Right ventricle myocardium inferior (tissue), 1 donor: ENCODE measurements at regions not wholly inside any gene's neighbourhood (a gene's known extent, or its start where the extent isn't known, plus 50 kb on each side); places are given as distances from the start of the nearest gene placed in this dataset.

Source experiments
- ATAC-seq: fragments of 200-7000 bp; cut with Tn5 transposase; one replicate; pipeline ENCODE4 v1.9.1; 2020; ENCODE audit warnings: mild to moderate bottlenecking, moderate library complexity
- DNase-seq: peaks from one replicate; pipeline ENCODE4 v3.0.0; 2021; ENCODE audit errors: missing footprints
- intact Hi-C: fragments of 100-400 bp; cut with DNase I; formaldehyde crosslinking; loops from one replicate; pipeline ENCODE4 v1.11.0; 2022
- donor health status: DM: no; HTN: yes; CAD: no; lungs with severe emphysema.

GRCh38 chr16:64445649-64446048 lies 676.2 kb downstream of the CDH11 start:
- ATAC-seq (no peak), DNase-seq (no peak)
- intact Hi-C loops: no loop called here

GRCh38 chr16:64445245-64445644 lies 676.6 kb downstream of the CDH11 start:
- intact Hi-C loops: no loop called here
- ATAC-seq: no peak
- DNase-seq: no peak

GRCh38 chr16:64440421-64440831 lies 681.4 kb downstream of the CDH11 start:
- intact Hi-C loops: no loop called here
- ATAC-seq (no peak), DNase-seq (no peak)

GRCh38 chr16:64440005-64440404 lies 681.9 kb downstream of the CDH11 start:
- DNase-seq: no peak
- intact Hi-C loops: no loop called here

GRCh38 chr16:64437706-64438324 lies 684.0 kb downstream of the CDH11 start:
- no peak for DNase-seq
- no peak for ATAC-seq
- intact Hi-C loops: no loop called here

More at GRCh38 chr16:64440005-64440404, 681.9 kb downstream of the CDH11 start:
- no peak for ATAC-seq

GRCh38 chr16:64434526-64435069 lies 687.3 kb downstream of the CDH11 start:
- ATAC-seq: no peak
- DNase-seq: no peak
- intact Hi-C loops: no loop called here

- intact Hi-C loops: no loop called here
- ATAC-seq (no peak), DNase-seq (no peak)
Measured at GRCh38 chr16:64428463-64429113, 693.3 kb downstream of the CDH11 start.

GRCh38 chr16:64426131-64426666 lies 695.7 kb downstream of the CDH11 start:
- intact Hi-C loops: no loop called here
- DNase-seq (no peak), ATAC-seq (no peak)

GRCh38 chr16:64425381-64425780 lies 696.5 kb downstream of the CDH11 start:
- no peak for ATAC-seq
- intact Hi-C loops: no loop called here
- no peak for DNase-seq

- ATAC-seq (no peak), DNase-seq (no peak)
- intact Hi-C loops: no loop called here
Measured at GRCh38 chr16:64422259-64422658, 699.6 kb downstream of the CDH11 start.

- DNase-seq (no peak), ATAC-seq (no peak)
- intact Hi-C loops: no loop called here
Measured at GRCh38 chr16:64421515-64421914, 700.3 kb downstream of the CDH11 start.

- intact Hi-C loops: no loop called here
- DNase-seq (no peak), ATAC-seq (peak; percentile 52)
Measured at GRCh38 chr16:64419832-64420231, 702.0 kb downstream of the CDH11 start.

GRCh38 chr16:64417711-64418227 lies 704.1 kb downstream of the CDH11 start:
- ATAC-seq: no peak
- intact Hi-C loops: no loop called here
- DNase-seq: no peak

- ATAC-seq: no peak
- intact Hi-C loops: no loop called here
- DNase-seq: no peak
Measured at GRCh38 chr16:64416216-64417005, 705.5 kb downstream of the CDH11 start.

- intact Hi-C loops: no loop called here
- DNase-seq (no peak), ATAC-seq (no peak)
Measured at GRCh38 chr16:64412578-64413280, 709.1 kb downstream of the CDH11 start.

GRCh38 chr16:64410306-64410705 lies 711.6 kb downstream of the CDH11 start:
- intact Hi-C loops: no loop called here
- ATAC-seq (no peak), DNase-seq (no peak)

- DNase-seq (no peak), ATAC-seq (peak; percentile 63)
- intact Hi-C loops: no loop called here
Measured at GRCh38 chr16:64409783-64410210, 712.1 kb downstream of the CDH11 start.

- DNase-seq: no peak
- intact Hi-C loops: no loop called here
Measured at GRCh38 chr16:64408699-64409098, 713.2 kb downstream of the CDH11 start.

GRCh38 chr16:64406770-64407181 lies 715.1 kb downstream of the CDH11 start:
- no peak for DNase-seq
- no peak for ATAC-seq
- intact Hi-C loops: no loop called here

More at GRCh38 chr16:64408699-64409098, 713.2 kb downstream of the CDH11 start:
- ATAC-seq: no peak
